AG08395 (cell line): ENCODE measurements at regions not wholly inside any gene's neighbourhood (a gene's known extent, or its start where the extent isn't known, plus 50 kb on each side); places are given as distances from the start of the nearest gene placed in this dataset.

Experiments used
- DNase-seq: peaks from one replicate; pipeline ENCODE4 v3.0.0; 2012; ENCODE audit warnings: mixed read lengths, low spot score

GRCh38 chr5:164844348-164844747 is 1338.9 kb downstream of the MAT2B start:
- no peak for DNase-seq

- no peak for DNase-seq
These were observed 1355.5 kb downstream of the MAT2B start for GRCh38 chr5:164860896-164861295.

- DNase-seq = no peak
These were observed 1356.2 kb downstream of the MAT2B start for GRCh38 chr5:164861610-164862009.

- DNase-seq = no peak
These were observed 1363.3 kb downstream of the MAT2B start for GRCh38 chr5:164868761-164869160.

GRCh38 chr5:164869325-164869724 is 1363.9 kb downstream of the MAT2B start:
- no peak for DNase-seq

- DNase-seq = no peak
These were observed 1371.4 kb downstream of the MAT2B start for GRCh38 chr5:164876793-164877192.

- no peak for DNase-seq
These were observed 1376.0 kb downstream of the MAT2B start for GRCh38 chr5:164881442-164881841.

- DNase-seq = no peak
These were observed 1379.8 kb downstream of the MAT2B start for GRCh38 chr5:164885179-164885578.

- no peak for DNase-seq
These were observed 1387.7 kb downstream of the MAT2B start for GRCh38 chr5:164893071-164893470.

- no peak for DNase-seq
These were observed 1393.3 kb downstream of the MAT2B start for GRCh38 chr5:164898705-164899104.

GRCh38 chr5:164909673-164910072 is 1404.3 kb downstream of the MAT2B start:
- no peak for DNase-seq

GRCh38 chr5:164921722-164922121 is 1416.3 kb downstream of the MAT2B start:
- no peak for DNase-seq

- no peak for DNase-seq
These were observed 1428.6 kb downstream of the MAT2B start for GRCh38 chr5:164934039-164934438.

GRCh38 chr5:164934561-164934960 is 1429.1 kb downstream of the MAT2B start:
- DNase-seq = no peak

- DNase-seq = no peak
These were observed 1435.7 kb downstream of the MAT2B start for GRCh38 chr5:164941132-164941531.

GRCh38 chr5:164950927-164951326 is 1445.5 kb downstream of the MAT2B start:
- no peak for DNase-seq

GRCh38 chr5:164951570-164951969 is 1446.2 kb downstream of the MAT2B start:
- no peak for DNase-seq

GRCh38 chr5:164958688-164959087 is 1453.3 kb downstream of the MAT2B start:
- no peak for DNase-seq

GRCh38 chr5:164959761-164960160 is 1454.3 kb downstream of the MAT2B start:
- DNase-seq = no peak

GRCh38 chr5:164962329-164962961 is 1457.0 kb downstream of the MAT2B start:
- no peak for DNase-seq

GRCh38 chr5:164966611-164967010 is 1461.2 kb downstream of the MAT2B start:
- no peak for DNase-seq

- no peak for DNase-seq
These were observed 1461.9 kb downstream of the MAT2B start for GRCh38 chr5:164967354-164967753.

- DNase-seq = no peak
These were observed 1467.6 kb downstream of the MAT2B start for GRCh38 chr5:164972973-164973372.

- DNase-seq = no peak
These were observed 1470.6 kb downstream of the MAT2B start for GRCh38 chr5:164975986-164976385.

GRCh38 chr5:164980480-164980879 is 1475.1 kb downstream of the MAT2B start:
- no peak for DNase-seq
